SK-N-SH (cell line): ENCODE measurements at regions not wholly inside any gene's neighbourhood (a gene's known extent, or its start where the extent isn't known, plus 50 kb on each side); places are given as distances from the start of the nearest gene placed in this dataset.
"Not testable (repeated sequence)": the region's sequence is repeated elsewhere in the genome, so short reads cannot be mapped to it uniquely, and the experiment has no call there.

Experiments
- ELF1 ChIP-seq: IDR thresholded peaks from 2 replicates; pipeline ENCODE4 v1.4.0; 2012
- EP300 ChIP-seq, 2 experiments: IDR thresholded peaks; 2 replicates each; pipeline versions ENCODE4 v1.4.0 to v1.6.1; 2012; ENCODE audit warnings: borderline replicate concordance in 1 of 2, low read depth in 1 of 2, low read length in 1 of 2

GRCh38 chr11:103820345-103820744 is 216.1 kb upstream of the DDI1 start:
- TF ChIP-seq ELF1; EP300 (IDR thresholded peaks at IDR 0.05; ENCODE audit: borderline replicate concordance in 1 of 2, low read depth in 1 of 2, low read length in 1 of 2): not testable (repeated sequence)
